ENCODE measurements at regions not wholly inside any gene's neighbourhood (a gene's known extent, or its start where the extent isn't known, plus 50 kb on each side); places are given as distances from the start of the nearest gene placed in this dataset.

GRCh38 chr9:89969881-89970639, 365.2 kb downstream of the GADD45G start:
- Histone ChIP-seq H2AFZ (ENCODE audit: low read depth, low read length, poor library complexity, severe bottlenecking) (no peak overlapping the region), H3K79me2 (ENCODE audit: insufficient read depth, low read length) (no peaks in the 10 kb centered on the region), H3K9me2 (ENCODE audit: insufficient read depth) (no peaks in the 10 kb centered on the region), H3K4me1 (ENCODE audit: control insufficient read depth in 1 of 2, insufficient read depth in 2 of 2, low read length in 2 of 2) (no peaks in the 10 kb centered on the region), H3K27me3 (ENCODE audit: insufficient read depth, low read length) (peaks cover 22% of the 10 kb centered on the region; the same call in 1 of the 2 replicates), H3K36me3 (ENCODE audit: control insufficient read depth in 1 of 2, insufficient read depth in 2 of 2, low read length in 2 of 2) (no peaks in the 10 kb centered on the region), H3K4me2 (ENCODE audit: low read length) (no peak overlapping the region), H3K9me3 (ENCODE audit: control insufficient read depth in 1 of 2, insufficient read depth in 1 of 2, low read depth in 1 of 2, low read length in 2 of 2) (no peaks in the 10 kb centered on the region), H3K4me3 (replicated peaks in 1 of 2; ENCODE audit: low read depth in 1 of 2, low read length in 2 of 2) (no peak overlapping the region), H3K9ac (ENCODE audit: low read length) (no peak overlapping the region), H4K20me1 (ENCODE audit: insufficient read depth) (no peaks in the 10 kb centered on the region), H3K27ac (ENCODE audit: low read depth, low read length) (no peak overlapping the region)
- no TSS peak for BruUV-seq (replicated peaks)
- intact Hi-C loops (cut with micrococcal nuclease) = no loop called here
- TF ChIP-seq CBX3 (IDR thresholded peaks at IDR 0.05; ENCODE audit: low read depth) (no peak), CEBPB (IDR thresholded peaks at IDR 0.05; ENCODE audit: low read depth) (no peak), YY1 (IDR thresholded peaks at IDR 0.05; ENCODE audit: extremely low read depth, insufficient replicate concordance, low read depth, low read length) (no peak), REST (IDR thresholded peaks at IDR 0.05; ENCODE audit: low read depth) (no peak), ZNF274 (IDR thresholded peaks at IDR 0.05; ENCODE audit: low read depth, low read length) (no peak), ZFX (IDR thresholded peaks at IDR 0.05) (no peak), EZH2phosphoT487 (IDR thresholded peaks at IDR 0.05; ENCODE audit: borderline replicate concordance) (no peak), POLR2AphosphoS5 (IDR thresholded peaks at IDR 0.05; ENCODE audit: low read depth, low read length) (no peak), FOSL1 (IDR thresholded peaks at IDR 0.05; ENCODE audit: low read depth) (no peak), POLR2A (IDR thresholded peaks at IDR 0.05; ENCODE audit: borderline replicate concordance, extremely low read depth, insufficient read depth, insufficient read length) (no peak), RAD21 (IDR thresholded peaks at IDR 0.05; ENCODE audit: low read depth) (no peak), EZH2 (IDR thresholded peaks at IDR 0.05) (no peak), MAX (IDR thresholded peaks at IDR 0.05) (no peak)
- TF ChIP-seq, protein P1, sequence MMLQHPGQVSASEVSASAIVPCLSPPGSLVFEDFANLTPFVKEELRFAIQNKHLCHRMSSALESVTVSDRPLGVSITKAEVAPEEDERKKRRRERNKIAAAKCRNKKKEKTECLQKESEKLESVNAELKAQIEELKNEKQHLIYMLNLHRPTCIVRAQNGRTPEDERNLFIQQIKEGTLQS (IDR thresholded peaks at IDR 0.05) = no peak
- POLR2A ChIA-PET = no interaction called here
- ATAC-seq (no peak), DNase-seq (ENCODE audit: low read depth, low spot score) (no peak)
- CTCF ChIA-PET = interaction anchor here (0.9 to 2.2 kb wide), 2 partner anchors 367 to 372 kb away, joined by 4 to 7 read pairs; no protein-coding TSS in a partner anchor
- RAD21 ChIA-PET (ENCODE audit: low non-redundant PET in 1 of 2, low total read pairs in 2 of 2, uncharacterized antibody in 2 of 2, unreplicated experiment in 2 of 2) = no interaction called here
